HepG2 (cell line): ENCODE measurements at regions not wholly inside any gene's neighbourhood (a gene's known extent, or its start where the extent isn't known, plus 50 kb on each side); places are given as distances from the start of the nearest gene placed in this dataset.

Experiments used
- ATF2 ChIP-seq: sonication (generic); formaldehyde crosslinking; IDR thresholded peaks from 2 replicates; pipeline ENCODE4 v1.4.0; 2020; ENCODE audit warnings: missing genetic modification reagents
- CHD4 ChIP-seq: fragments of 200-600 bp; sonication (generic); IDR thresholded peaks from 2 replicates; pipeline ENCODE4 v1.7.0; 2017; ENCODE audit warnings: mild to moderate bottlenecking, low read length, borderline replicate concordance
- CTCF ChIP-seq: sonication (generic); formaldehyde crosslinking; IDR thresholded peaks from 2 replicates; pipeline ENCODE4 v1.5.0; 2020; ENCODE audit warnings: mild to moderate bottlenecking, missing genetic modification reagents, moderate library complexity
- FOXO1 ChIP-seq: sonication (generic); formaldehyde crosslinking; IDR thresholded peaks from 2 replicates; pipeline ENCODE4 v1.4.0; 2020; ENCODE audit warnings: missing genetic modification reagents
- HDAC2 ChIP-seq: sonication (generic); formaldehyde crosslinking; IDR thresholded peaks from 2 replicates; pipeline ENCODE4 v1.4.0; 2020; ENCODE audit warnings: missing genetic modification reagents
- HNF4G ChIP-seq, 2 experiments: sonication (generic) in 1 of 2; formaldehyde crosslinking in 1 of 2; IDR thresholded peaks; 2 replicates each; pipeline versions ENCODE4 v1.4.0 to v1.6.1; 2011 to 2020; ENCODE audit warnings: borderline replicate concordance in 2 of 2, low read depth in 2 of 2, mild to moderate bottlenecking in 2 of 2, low read length in 1 of 2, missing genetic modification reagents in 1 of 2, moderate library complexity in 1 of 2
- JUN ChIP-seq: sonication (generic); formaldehyde crosslinking; IDR thresholded peaks from 2 replicates; pipeline ENCODE4 v1.4.0; 2020; ENCODE audit warnings: mild to moderate bottlenecking, missing genetic modification reagents
- KIAA2018 ChIP-seq: sonication (generic); formaldehyde crosslinking; IDR thresholded peaks from 2 replicates; pipeline ENCODE4 v1.5.0; 2020; ENCODE audit warnings: mild to moderate bottlenecking, missing genetic modification reagents, borderline replicate concordance
- KLF6 ChIP-seq: IDR thresholded peaks from 2 replicates; pipeline ENCODE4 v1.8.0; 2016; ENCODE audit warnings: missing biosample characterization, missing genetic modification reagents
- NBN ChIP-seq: fragments of 450-650 bp; conservative IDR thresholded peaks from 2 replicates; pipeline ENCODE4 v1.6.1; 2017
- NR2F6 ChIP-seq, 2 experiments: IDR thresholded peaks; 2 replicates each; pipeline ENCODE4 v1.6.1; 2016; ENCODE audit warnings: antibody characterized with exemption in 1 of 2, mild to moderate bottlenecking in 1 of 2
- SRSF9 ChIP-seq: fragments of 200-400 bp; formaldehyde crosslinking; IDR thresholded peaks from 2 replicates; pipeline ENCODE4 v1.6.1; 2018; ENCODE audit warnings: borderline replicate concordance, mild to moderate bottlenecking, low read depth, low read length; ENCODE audit not compliant: insufficient read depth, poor library complexity, severe bottlenecking
- ZBTB7B ChIP-seq: sonication (generic); formaldehyde crosslinking; IDR thresholded peaks from 2 replicates; pipeline ENCODE4 v1.4.0; 2020; ENCODE audit warnings: missing genetic modification reagents
- ZNF530 ChIP-seq: sonication (generic); formaldehyde crosslinking; IDR thresholded peaks from 2 replicates; pipeline ENCODE4 v1.5.0; 2020; ENCODE audit warnings: low read depth, mild to moderate bottlenecking, missing genetic modification reagents

- no peak for TF ChIP-seq CTCF (CRISPR knock-in tag)
- no peak for TF ChIP-seq ZNF530
- no peak for TF ChIP-seq HNF4G (IDR thresholded peaks at IDR 0.05; ENCODE audit: borderline replicate concordance, low read depth, low read length)
- TF ChIP-seq HNF4G (CRISPR knock-in tag; IDR thresholded peaks at IDR 0.05; ENCODE audit: borderline replicate concordance, low read depth) = no peak
- no peak for TF ChIP-seq KIAA2018 (CRISPR knock-in tag)
- TF ChIP-seq NBN = no peak
- TF ChIP-seq JUN (CRISPR knock-in tag) = no peak
- TF ChIP-seq NR2F6 (IDR thresholded peaks at IDR 0.05) = no peak
- no peak for TF ChIP-seq NR2F6 (CRISPR knock-in tag; IDR thresholded peaks at IDR 0.05)
- no peak for TF ChIP-seq FOXO1
- TF ChIP-seq SRSF9 = no peak
- no peak for TF ChIP-seq ZBTB7B (CRISPR knock-in tag)
- TF ChIP-seq ATF2 = no peak
- TF ChIP-seq KLF6 (CRISPR knock-in tag) = no peak
- no peak for TF ChIP-seq CHD4
- TF ChIP-seq HDAC2 (CRISPR knock-in tag) = no peak
These were observed 136.3 kb upstream of the IGF1 start for GRCh38 chr12:102616692-102617091.
